ENCODE measurements at regions not wholly inside any gene's neighbourhood (a gene's known extent, or its start where the extent isn't known, plus 50 kb on each side); places are given as distances from the start of the nearest gene placed in this dataset.

DNA sequence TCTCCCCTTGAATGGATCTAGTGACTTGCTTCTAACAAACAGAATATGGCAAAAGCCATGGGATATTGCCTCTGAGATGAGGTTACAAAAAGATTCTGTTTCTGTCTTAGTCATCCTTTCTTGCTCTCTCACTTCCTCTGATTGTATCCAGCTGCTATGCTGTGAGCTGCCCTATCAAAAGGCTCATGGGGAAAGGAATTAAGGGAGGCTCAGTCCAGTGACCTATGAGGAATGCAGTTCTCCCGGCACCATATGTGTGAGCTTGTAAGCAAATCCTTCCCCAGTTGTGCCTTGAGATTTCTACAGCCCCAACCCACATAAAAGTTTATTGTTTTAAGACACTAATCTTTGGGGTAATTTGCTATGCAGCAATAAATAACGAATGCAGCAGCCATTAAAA, 183.1 kb downstream of the KLHL28 start:
- H3K4me3 ChIP-seq (ENCODE audit: low read depth, low read length) = no peak overlapping the region
- DNase-seq (ENCODE audit: low read depth, low spot score) = peak; percentile 45
- in situ Hi-C loops (cut with HindIII; ENCODE audit: low sequenced_read_pairs) = no loop called here
- no peak for TF ChIP-seq CTCF (IDR thresholded peaks at IDR 0.05; ENCODE audit: low read depth, low read length)

GRCh38 chr14:44777584-44777983, 184.2 kb downstream of the KLHL28 start:
- H3K4me3 ChIP-seq (ENCODE audit: low read depth, low read length) = no peak overlapping the region
- in situ Hi-C loops (cut with HindIII; ENCODE audit: low sequenced_read_pairs) = no loop called here
- no peak for TF ChIP-seq CTCF (IDR thresholded peaks at IDR 0.05; ENCODE audit: low read depth, low read length)
- DNase-seq (ENCODE audit: low read depth, low spot score) = no peak

- H3K4me3 ChIP-seq (ENCODE audit: low read depth, low read length) = no peak overlapping the region
- DNase-seq (ENCODE audit: low read depth, low spot score) = no peak
- in situ Hi-C loops (cut with HindIII; ENCODE audit: low sequenced_read_pairs) = no loop called here
- no peak for TF ChIP-seq CTCF (IDR thresholded peaks at IDR 0.05; ENCODE audit: low read depth, low read length)
Measured at GRCh38 chr14:44775248-44775647, 186.5 kb downstream of the KLHL28 start.

GRCh38 chr14:44774396-44774795, 187.4 kb downstream of the KLHL28 start:
- DNase-seq (ENCODE audit: low read depth, low spot score) = no peak
- in situ Hi-C loops (cut with HindIII; ENCODE audit: low sequenced_read_pairs) = no loop called here
- no peak overlapping the region for H3K4me3 ChIP-seq (ENCODE audit: low read depth, low read length)
- TF ChIP-seq CTCF (IDR thresholded peaks at IDR 0.05; ENCODE audit: low read depth, low read length) = no peak

GRCh38 chr14:44771496-44771895, 190.3 kb downstream of the KLHL28 start:
- TF ChIP-seq CTCF (IDR thresholded peaks at IDR 0.05; ENCODE audit: low read depth, low read length) = no peak
- in situ Hi-C loops (cut with HindIII; ENCODE audit: low sequenced_read_pairs) = no loop called here
- no peak for DNase-seq (ENCODE audit: low read depth, low spot score)
- H3K4me3 ChIP-seq (ENCODE audit: low read depth, low read length) = no peak overlapping the region

GRCh38 chr14:44770201-44770600, 191.5 kb downstream of the KLHL28 start:
- no peak for TF ChIP-seq CTCF (IDR thresholded peaks at IDR 0.05; ENCODE audit: low read depth, low read length)
- no peak overlapping the region for H3K4me3 ChIP-seq (ENCODE audit: low read depth, low read length)
- no peak for DNase-seq (ENCODE audit: low read depth, low spot score)
- in situ Hi-C loops (cut with HindIII; ENCODE audit: low sequenced_read_pairs) = no loop called here

DNA sequence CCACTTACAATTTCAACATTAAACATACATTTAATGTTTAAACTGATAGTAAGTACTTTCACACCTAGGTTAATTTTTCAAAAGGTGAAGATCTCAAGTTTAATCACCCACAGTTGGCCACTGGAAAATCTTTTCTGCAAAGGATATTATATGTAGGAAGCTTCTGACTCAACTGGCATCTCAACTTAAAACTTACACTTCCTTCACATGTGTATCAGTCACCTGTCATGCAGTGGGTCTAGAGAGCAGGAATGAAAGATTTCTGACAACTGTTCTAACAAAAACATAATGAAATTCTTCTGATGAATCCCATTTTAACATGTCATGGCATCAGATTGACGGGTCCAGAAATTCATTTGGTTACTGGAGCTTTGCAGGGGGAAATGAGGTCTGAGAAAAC, 192.8 kb downstream of the KLHL28 start:
- in situ Hi-C loops (cut with HindIII; ENCODE audit: low sequenced_read_pairs) = no loop called here
- TF ChIP-seq CTCF (IDR thresholded peaks at IDR 0.05; ENCODE audit: low read depth, low read length) = no peak

More for the DNA sequence above, 192.8 kb downstream of the KLHL28 start:
- DNase-seq (ENCODE audit: low read depth, low spot score) = no peak
- no peak overlapping the region for H3K4me3 ChIP-seq (ENCODE audit: low read depth, low read length)

Measured in astrocyte of the spinal cord (primary cell).